Stimulated activated naive CD4-positive, alpha-beta T cell treated with Interleukin-2 at 50 U/mL for 16 hours (primary cell): ENCODE measurements at regions not wholly inside any gene's neighbourhood (a gene's known extent, or its start where the extent isn't known, plus 50 kb on each side); places are given as distances from the start of the nearest gene placed in this dataset.
"Not testable (repeated sequence)": the region's sequence is repeated elsewhere in the genome, so short reads cannot be mapped to it uniquely, and the experiment has no call there.

ENCODE experiments used
- DNase-seq: peaks from one replicate; lab custom pipeline; 2025; lab: John Stamatoyannopoulos, UW

DNA sequence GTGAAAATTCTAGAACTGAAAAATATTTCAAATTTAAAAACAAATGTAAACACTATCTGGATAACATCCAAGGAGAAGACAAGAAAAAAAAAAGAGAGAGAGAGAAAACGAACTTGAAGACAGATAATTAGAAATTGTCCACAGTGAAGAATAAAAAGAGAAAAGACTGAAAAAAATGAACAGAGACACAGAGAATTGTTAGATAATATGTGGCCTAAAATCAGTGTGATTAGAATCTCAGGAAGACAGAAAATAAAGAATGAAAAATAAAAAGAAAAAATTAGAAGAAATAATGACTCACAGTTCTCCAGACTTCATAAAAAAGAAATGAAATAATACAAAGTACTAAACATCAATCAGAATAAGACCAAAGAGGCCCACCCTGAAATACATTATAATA is 1209.3 kb downstream of the FSCB start:
- DNase-seq, result no peak

DNA sequence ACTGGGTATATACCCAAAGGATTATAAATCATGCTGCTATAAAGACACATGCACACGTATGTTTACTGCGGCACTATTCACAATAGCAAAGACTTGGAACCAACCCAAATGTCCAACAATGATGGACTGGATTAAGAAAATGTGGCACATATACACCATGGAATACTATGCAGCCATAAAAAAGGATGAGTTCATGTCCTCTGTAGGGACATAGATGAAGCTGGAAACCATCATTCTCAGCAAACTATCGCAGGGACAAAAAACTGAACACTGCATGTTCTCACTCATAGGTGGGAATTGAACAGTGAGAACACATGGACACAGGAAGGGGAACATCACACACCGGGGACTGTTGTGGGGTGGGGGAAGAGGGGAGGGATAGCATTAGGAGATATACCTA is 1211.0 kb downstream of the FSCB start:
- DNase-seq, result not testable (repeated sequence)

GRCh38 chr14:43285575-43285974 is 1221.5 kb downstream of the FSCB start:
- no peak for DNase-seq

DNA sequence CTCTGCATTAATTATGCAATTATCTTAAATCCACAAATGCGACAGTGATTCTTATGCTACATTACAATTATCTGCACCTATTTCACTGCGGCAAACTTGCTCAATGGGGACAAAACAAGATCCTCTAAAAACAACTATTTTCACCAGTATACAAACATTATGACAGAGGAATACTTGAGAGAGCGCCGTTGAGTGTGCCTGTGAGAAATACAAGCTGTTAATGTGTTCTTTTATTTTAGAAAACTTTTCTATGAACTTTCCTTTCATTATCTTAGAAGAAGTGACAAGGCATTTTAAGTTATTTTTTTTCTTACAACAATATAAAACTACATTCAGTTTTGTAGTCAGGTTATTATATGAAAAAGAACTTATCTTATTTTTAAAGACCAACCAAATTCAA is 1247.0 kb downstream of the FSCB start:
- DNase-seq, result no peak

DNA sequence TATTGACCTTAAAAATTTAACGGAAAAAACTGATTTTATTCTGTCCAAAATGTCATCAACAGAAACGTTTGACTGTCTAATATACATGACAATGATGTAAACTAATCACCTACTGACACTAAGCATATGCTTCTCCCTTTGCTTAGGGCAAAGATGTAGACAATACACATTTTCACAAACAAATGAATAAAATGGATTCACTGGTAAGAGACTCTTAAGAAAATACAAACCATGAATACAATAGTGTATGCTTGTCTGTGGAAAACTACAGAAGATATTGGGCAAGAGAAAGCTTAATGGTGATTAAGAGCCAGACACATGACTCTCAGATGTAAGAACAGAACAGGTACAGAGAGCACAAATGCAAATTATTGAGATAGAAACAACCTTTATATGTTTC is 1248.7 kb downstream of the FSCB start:
- DNase-seq, result no peak

DNA sequence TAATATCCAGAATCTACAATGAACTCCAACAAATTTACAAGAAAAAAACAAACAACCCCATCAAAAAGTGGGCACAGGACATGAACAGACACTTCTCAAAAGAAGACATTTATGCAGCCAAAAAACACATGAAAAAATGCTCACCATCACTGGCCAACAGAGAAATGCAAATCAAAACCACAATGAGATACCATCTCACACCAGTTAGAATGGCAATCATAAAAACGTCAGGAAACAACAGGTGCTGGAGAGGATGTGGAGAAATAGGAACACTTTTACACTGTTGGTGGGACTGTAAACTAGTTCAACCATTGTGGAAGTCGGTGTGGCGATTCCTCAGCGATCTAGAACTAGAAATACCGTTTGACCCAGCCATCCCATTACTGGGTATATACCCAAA is 1250.1 kb downstream of the FSCB start:
- DNase-seq, result not testable (repeated sequence)

DNA sequence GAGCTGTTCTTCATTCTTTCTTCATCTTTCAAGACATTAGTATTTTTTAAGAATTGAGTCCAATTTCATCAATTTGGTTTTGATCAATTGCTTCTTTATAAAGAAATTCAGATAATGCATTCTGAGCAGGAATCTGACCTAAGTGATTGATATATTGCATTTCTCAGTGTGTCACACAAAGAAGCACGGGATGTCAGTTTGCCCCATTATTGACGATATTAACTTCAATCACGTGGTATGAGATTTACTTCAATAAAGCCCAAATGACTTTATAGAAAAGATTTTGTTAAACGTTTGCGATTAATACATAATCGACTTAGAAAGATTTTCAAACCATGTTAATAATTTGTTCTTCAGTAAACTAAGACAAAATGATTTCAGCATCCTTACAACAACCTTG is 1254.2 kb downstream of the FSCB start:
- no peak for DNase-seq

DNA sequence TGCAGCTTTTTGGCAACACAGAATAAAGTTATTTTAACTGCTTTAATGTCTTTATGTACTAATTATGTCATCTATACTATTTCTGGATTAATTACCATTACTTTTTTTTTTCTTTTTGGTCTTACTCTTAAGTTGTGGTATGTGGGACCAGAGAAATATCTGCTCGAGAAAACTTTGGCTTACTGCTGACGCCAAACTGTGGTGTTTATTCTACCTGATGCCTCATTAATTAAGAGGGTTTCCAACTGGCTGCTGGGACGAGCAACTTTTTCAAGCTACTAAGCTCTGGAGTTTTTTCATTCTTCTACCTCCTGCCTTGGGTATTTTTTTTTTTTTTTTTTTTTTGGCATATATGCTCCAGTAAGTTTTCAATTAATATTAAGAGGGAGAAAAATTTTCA is 1257.5 kb downstream of the FSCB start:
- no peak for DNase-seq

DNA sequence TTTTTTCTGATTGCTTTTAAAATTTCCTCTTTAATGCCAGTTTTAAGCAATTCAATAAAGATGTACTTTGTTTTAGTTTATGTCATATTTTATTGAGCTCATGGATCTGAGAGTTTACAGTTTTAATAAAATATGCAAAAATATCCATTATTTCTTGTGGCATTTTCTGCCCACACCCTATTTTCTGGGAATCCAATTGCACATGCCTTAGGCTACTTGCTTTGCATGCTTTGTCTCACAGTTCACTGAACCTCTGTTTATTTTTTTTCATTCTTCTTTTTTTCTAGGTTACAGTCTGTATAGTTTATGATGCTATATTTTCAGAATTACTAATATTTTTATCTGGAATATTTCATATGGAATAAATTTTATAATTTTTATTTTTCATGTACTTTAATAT is 1258.0 kb downstream of the FSCB start:
- DNase-seq, result no peak

GRCh38 chr14:43247877-43248276 is 1259.2 kb downstream of the FSCB start:
- no peak for DNase-seq

- no peak for DNase-seq
Measured at GRCh38 chr14:43244142-43244625, 1262.9 kb downstream of the FSCB start.

DNA sequence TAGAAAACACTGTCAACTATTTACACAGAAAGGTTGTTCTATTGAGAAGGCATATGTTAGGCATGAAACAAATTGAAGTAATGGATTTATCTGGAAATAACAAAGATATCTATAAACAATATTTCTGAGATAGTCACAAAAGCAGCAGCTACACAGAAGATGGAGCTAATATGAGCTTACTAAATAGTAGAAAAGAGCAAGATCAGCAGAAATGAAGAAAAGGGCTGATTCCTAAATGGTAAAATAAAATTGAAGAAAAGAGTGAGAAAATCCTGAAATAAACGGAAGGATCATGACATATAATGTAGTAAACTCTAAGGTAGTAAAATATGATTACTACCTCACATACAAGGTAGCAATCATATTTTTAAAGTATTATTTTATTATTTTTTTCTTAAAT is 1263.9 kb downstream of the FSCB start:
- DNase-seq, result no peak

DNA sequence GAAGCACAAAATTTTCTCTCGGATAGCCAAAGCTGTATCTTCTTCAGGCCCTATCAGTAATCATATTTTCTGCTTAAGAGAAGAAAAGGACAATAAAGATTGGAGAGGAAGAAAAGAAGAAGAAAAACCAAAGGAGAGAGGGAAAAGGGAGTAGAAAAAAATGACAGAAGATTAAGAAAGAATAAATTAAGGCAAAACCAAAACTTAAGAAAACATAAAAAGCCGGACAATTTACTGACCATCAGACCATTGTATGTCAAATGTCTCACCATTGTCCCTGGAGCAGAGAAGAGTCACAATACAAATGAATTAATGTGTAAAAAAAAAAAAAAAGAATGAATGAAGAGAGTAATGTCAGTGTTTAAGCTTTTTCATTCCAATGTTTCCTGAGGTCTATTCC is 1274.8 kb downstream of the FSCB start:
- DNase-seq, result no peak

DNA sequence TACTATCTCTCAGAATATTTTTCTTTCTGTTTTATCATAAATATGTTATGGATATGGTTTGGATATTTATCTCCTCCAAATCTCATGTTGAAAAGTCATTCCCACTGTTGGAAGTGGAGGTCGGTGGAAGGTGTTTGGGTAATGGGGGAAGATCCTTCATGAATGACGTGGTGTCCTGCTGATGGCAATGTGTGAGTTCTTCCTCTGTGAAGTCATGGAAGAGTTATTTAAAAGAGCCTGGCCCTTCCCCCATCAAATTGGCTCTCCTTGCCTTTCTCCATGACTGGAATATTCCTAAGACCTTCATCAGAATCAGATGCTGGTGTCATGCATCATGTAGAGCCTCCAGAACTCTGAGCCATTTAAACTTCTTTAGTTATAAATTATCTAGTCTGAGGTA is 1291.6 kb downstream of the FSCB start:
- no peak for DNase-seq

DNA sequence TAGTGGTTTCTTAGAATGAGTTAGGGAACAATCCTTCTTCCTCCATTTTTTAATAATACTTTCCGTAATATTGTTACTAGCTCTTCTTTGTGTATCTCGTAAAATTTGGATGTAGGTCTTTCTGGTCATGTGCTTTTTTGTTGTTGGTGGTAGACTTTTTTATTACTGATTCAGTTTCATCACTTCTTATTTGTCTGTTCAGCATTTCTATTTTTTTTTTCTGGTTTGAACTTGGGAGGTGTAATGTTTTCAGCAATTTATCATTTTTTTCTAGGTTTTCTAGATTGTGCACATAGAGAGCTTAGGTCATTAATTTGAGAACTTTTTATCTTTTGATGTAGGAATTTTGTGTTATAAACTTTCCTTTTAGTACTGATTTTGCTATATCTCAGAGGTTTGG is 1299.9 kb downstream of the FSCB start:
- no peak for DNase-seq

GRCh38 chr14:43204816-43205215 is 1302.3 kb downstream of the FSCB start:
- DNase-seq, result no peak

GRCh38 chr14:43200519-43200918 is 1306.6 kb downstream of the FSCB start:
- no peak for DNase-seq

DNA sequence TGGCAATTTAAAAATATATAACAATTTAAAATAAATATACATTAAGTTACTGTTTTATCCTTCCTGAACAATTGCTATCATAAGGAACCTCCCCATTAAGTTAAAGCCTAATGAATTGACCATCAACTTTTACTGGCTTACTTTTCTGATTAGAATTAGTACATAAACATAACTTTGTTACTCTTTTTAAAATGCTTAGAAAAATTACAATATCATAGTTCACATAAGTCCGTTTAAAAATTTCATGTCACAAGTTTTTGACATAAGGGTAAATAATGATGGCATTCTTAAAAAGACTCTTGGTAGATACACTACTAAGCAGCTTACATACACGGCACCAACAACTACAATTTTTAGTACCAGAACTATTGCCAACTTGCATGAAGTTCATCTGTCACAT is 1308.6 kb downstream of the FSCB start:
- no peak for DNase-seq

DNA sequence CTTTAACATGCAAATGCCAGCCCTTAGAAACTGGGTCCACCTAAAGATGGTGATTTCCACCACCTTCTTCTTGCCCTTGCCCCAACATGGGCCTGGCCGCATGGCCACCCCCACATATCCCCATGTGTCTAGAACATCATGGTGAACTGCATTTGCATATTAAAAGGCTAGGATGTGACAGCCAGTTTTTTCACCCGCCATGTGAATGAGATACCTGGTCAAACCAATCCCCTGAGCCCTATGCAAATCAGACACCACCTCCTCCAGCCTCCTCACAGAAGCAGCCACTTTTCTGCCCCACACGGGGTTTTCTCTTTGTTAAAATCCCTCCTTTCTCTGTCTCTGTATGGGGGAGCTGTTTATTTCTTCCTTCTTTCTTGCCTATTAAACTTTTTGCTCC is 1322.5 kb downstream of the FSCB start:
- no peak for DNase-seq

DNA sequence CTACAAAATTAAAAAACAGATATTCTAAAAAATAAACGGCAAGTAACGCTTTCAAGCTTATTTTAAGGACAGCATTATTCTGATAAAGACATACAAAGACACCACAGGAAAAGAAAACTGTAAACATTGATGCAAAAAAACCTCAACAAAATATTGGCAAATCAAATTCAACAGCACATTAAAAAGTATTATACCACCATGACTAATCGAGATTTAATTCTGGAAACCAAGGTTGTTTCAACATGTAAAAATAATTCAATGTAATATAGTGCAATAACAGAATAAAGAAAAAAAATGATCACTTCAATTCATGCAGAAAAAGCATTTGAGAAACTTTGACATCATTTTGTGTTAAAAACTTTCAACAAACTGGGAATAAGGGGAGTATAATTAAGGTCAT is 1323.2 kb downstream of the FSCB start:
- DNase-seq, result no peak

GRCh38 chr14:43175896-43176295 is 1331.2 kb downstream of the FSCB start:
- DNase-seq, result no peak

DNA sequence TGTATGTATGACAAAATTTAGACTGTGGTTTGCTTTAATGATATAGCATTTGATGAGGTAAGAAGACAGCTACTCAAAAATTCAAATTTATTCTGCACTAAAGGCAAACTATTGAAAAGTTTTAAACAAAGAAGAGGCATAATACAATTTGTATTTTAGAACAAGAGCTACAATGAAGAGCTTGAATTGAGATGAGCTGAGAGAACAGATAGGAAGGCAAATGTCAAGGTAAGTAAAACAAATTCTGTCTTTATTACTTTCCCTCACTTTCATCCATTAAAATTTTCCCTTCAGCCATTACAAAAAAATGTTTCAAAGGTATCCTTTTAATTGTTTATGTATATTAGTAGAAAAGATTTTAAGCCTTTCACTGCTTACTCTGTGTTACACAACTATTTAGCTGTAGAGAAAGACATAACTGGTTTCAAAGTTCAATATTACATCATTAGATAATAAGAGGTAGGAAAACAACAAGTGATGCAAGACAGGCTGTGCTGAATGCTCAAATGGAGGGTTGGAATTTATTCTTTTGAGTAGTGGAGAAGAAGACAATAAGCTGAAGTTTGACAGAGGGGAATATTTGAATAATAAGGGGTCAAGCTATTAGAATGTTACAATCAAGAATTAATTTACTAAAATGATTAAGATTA is 1334.1 kb downstream of the FSCB start:
- no peak for DNase-seq

- DNase-seq, result no peak
Measured at GRCh38 chr14:43169722-43170121, 1337.4 kb downstream of the FSCB start.

- no peak for DNase-seq
Measured at GRCh38 chr14:43168371-43168925, 1338.6 kb downstream of the FSCB start.
